ENCODE measurements at regions not wholly inside any gene's neighbourhood (a gene's known extent, or its start where the extent isn't known, plus 50 kb on each side); places are given as distances from the start of the nearest gene placed in this dataset.
A peak's percentile ranks its signal among the peaks of the same experiment; 100 is the strongest.
"Not testable (repeated sequence)": the region's sequence is repeated elsewhere in the genome, so short reads cannot be mapped to it uniquely, and the experiment has no call there.

GRCh38 chr2:16760426-16760825, 94.8 kb upstream of the CYRIA start:
- DNase-seq (no peak), ATAC-seq (ENCODE audit: low FRiP score) (no peak)
- Histone ChIP-seq H3K4me3 (ENCODE audit: low read length in 2 of 2) (no peak overlapping the region), H3K9me3 (ENCODE audit: control insufficient read depth, low read length) (no peaks in the 10 kb centered on the region), H3K36me3 (ENCODE audit: control insufficient read depth in 1 of 2, insufficient read depth in 2 of 2, low read length in 1 of 2) (no peaks in the 10 kb centered on the region), H3K27ac (ENCODE audit: low read depth in 1 of 2, low read length in 2 of 2) (no peak overlapping the region), H3K27me3 (ENCODE audit: control insufficient read depth in 1 of 2, insufficient read depth in 2 of 2, low read length in 1 of 2) (no peaks in the 10 kb centered on the region), H3K4me1 (ENCODE audit: control insufficient read depth in 1 of 2, insufficient read depth in 2 of 2, low read length in 2 of 2) (no peaks in the 10 kb centered on the region)
- WGBS, 2 donors: 57 to 59% methylated on average over 3 of the region's 3 CpGs
- intact Hi-C loops (cut with DNase I): no loop called here

GRCh38 chr2:16756831-16757644, 91.4 kb upstream of the CYRIA start:
- H3K4me3 ChIP-seq (ENCODE audit: low read length in 2 of 2): no peak overlapping the region
- no peaks in the 10 kb centered on the region for H3K9me3 ChIP-seq (ENCODE audit: control insufficient read depth, low read length)
- 30 to 31% methylated on average over 21 of the region's 21 CpGs for WGBS, 2 donors
- DNase-seq (peak; percentile 80 to 93), ATAC-seq (ENCODE audit: low FRiP score) (peak; percentile 94)
- H3K27ac ChIP-seq (ENCODE audit: low read depth in 1 of 2, low read length in 2 of 2): no peak overlapping the region
- H3K27me3 ChIP-seq (ENCODE audit: control insufficient read depth in 1 of 2, insufficient read depth in 2 of 2, low read length in 1 of 2): no peaks in the 10 kb centered on the region
- intact Hi-C loops (cut with DNase I): loop anchor here (2.0 to 10.0 kb wide), 4 partner anchors 142 to 1122 kb away; no protein-coding TSS in a partner anchor
- no peaks in the 10 kb centered on the region for H3K4me1 ChIP-seq (ENCODE audit: control insufficient read depth in 1 of 2, insufficient read depth in 2 of 2, low read length in 2 of 2)
- H3K36me3 ChIP-seq (ENCODE audit: control insufficient read depth in 1 of 2, insufficient read depth in 2 of 2, low read length in 1 of 2): no peaks in the 10 kb centered on the region

DNA sequence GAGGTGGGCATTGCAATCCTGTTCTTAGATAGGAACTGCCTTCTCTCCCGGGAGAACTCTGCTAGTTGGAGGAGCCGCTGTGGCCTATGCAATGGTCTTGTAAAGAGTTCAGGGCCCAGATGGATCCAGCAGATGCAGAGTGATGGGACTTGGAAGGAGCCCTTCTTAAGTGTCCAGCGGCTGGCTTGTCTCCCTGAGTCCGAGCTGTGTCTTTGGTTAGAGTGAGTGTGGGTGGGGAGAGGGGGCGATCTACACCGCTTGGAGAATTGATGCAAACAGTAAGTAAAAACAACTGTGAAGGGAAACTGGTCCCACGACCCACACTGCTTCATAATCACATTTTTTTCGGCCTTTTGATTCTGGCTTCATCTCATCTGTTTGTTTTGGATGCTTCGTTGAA, 89.8 kb upstream of the CYRIA start:
- no peaks in the 10 kb centered on the region for H3K27me3 ChIP-seq (ENCODE audit: control insufficient read depth in 1 of 2, insufficient read depth in 2 of 2, low read length in 1 of 2)
- H3K4me1 ChIP-seq (ENCODE audit: control insufficient read depth in 1 of 2, insufficient read depth in 2 of 2, low read length in 2 of 2): no peaks in the 10 kb centered on the region
- no peak overlapping the region for H3K27ac ChIP-seq (ENCODE audit: low read depth in 1 of 2, low read length in 2 of 2)
- H3K36me3 ChIP-seq (ENCODE audit: control insufficient read depth in 1 of 2, insufficient read depth in 2 of 2, low read length in 1 of 2): no peaks in the 10 kb centered on the region
- no peak overlapping the region for H3K4me3 ChIP-seq (ENCODE audit: low read length in 2 of 2)
- H3K9me3 ChIP-seq (ENCODE audit: control insufficient read depth, low read length): no peaks in the 10 kb centered on the region
- 78 to 81% methylated on average over 9 of the region's 9 CpGs for WGBS, 2 donors
- intact Hi-C loops (cut with DNase I): loop anchor here (5.0 to 10.0 kb wide), 2 partner anchors 203 to 1121 kb away; no protein-coding TSS in a partner anchor
- DNase-seq (no peak), ATAC-seq (ENCODE audit: low FRiP score) (peak; percentile 39)

GRCh38 chr2:16753025-16753424, 87.4 kb upstream of the CYRIA start:
- not testable (repeated sequence) for H3K27ac ChIP-seq (ENCODE audit: low read depth in 1 of 2, low read length in 2 of 2); DNase-seq; H3K4me3 ChIP-seq (ENCODE audit: low read length in 2 of 2); H3K36me3 ChIP-seq (ENCODE audit: control insufficient read depth in 1 of 2, insufficient read depth in 2 of 2, low read length in 1 of 2); ATAC-seq (ENCODE audit: low FRiP score); H3K4me1 ChIP-seq (ENCODE audit: control insufficient read depth in 1 of 2, insufficient read depth in 2 of 2, low read length in 2 of 2); H3K27me3 ChIP-seq (ENCODE audit: control insufficient read depth in 1 of 2, insufficient read depth in 2 of 2, low read length in 1 of 2); H3K9me3 ChIP-seq (ENCODE audit: control insufficient read depth, low read length)
- WGBS, 2 donors: 92 to 100% methylated on average over 1 of the region's 1 CpG
- intact Hi-C loops (cut with DNase I): loop anchor here in 1 of 2 donors (10.0 kb wide), 1 partner anchor 1118 kb away; no protein-coding TSS in a partner anchor

DNA sequence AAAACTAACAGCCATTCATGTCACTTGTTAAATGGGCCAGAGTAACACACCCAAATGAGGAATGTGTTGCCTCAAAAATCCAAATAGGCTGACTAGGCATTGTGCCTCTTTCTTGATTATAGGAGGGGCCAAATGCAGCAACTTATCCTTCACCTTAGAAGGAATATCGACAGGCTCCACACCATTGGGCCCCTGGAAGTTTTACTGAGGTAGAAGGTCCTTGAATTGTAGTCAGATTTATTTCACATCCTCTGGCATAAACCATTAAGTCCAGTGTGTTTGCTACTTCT, 85.2 kb upstream of the CYRIA start:
- not testable (repeated sequence) for H3K4me3 ChIP-seq (ENCODE audit: low read length in 2 of 2); H3K27ac ChIP-seq (ENCODE audit: low read depth in 1 of 2, low read length in 2 of 2); H3K27me3 ChIP-seq (ENCODE audit: control insufficient read depth in 1 of 2, insufficient read depth in 2 of 2, low read length in 1 of 2); ATAC-seq (ENCODE audit: low FRiP score); H3K36me3 ChIP-seq (ENCODE audit: control insufficient read depth in 1 of 2, insufficient read depth in 2 of 2, low read length in 1 of 2); DNase-seq; H3K9me3 ChIP-seq (ENCODE audit: control insufficient read depth, low read length); H3K4me1 ChIP-seq (ENCODE audit: control insufficient read depth in 1 of 2, insufficient read depth in 2 of 2, low read length in 2 of 2)
- intact Hi-C loops (cut with DNase I): loop anchor here in 1 of 2 donors (10.0 kb wide), 1 partner anchor 1116 kb away; no protein-coding TSS in a partner anchor
- 96% methylated on average over 1 of the region's 1 CpG for whole genome bisulfite sequencing, 2 donors

DNA sequence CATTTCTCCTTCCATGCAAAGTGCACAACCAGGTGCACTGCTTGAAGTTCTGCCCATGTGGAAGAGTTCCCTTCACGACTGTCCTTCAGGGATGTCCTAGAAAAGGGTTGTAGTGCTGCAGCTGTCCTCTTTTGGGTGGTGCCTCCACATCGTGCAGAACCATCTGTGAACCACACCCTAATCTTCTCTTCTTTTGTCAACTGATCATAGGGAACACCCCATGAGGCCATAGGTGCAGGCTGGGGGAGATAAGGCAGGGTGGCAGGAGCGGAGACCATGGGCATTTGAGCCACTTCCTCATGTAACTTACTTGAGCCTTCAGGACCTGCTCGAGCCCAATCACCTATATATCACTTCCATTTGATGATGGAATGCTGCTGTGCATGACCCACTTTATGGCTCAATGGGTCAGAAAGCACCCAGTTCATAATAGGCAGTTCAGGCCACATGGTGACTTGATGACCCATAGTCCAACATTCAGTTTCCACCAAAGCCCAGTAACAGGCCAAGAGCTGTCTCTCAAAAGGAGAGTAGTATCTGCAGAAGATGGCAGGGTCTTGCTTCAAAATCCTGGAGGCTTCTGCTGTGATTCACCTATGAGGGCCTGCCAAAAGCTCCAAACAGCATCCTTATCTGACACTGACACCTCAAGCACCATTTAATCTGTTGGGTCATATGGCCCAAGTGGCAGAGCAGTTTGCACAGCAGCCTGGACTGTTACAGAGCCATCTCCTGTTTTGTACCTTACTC, 84.7 kb upstream of the CYRIA start:
- no peaks in the 10 kb centered on the region for H3K4me1 ChIP-seq (ENCODE audit: control insufficient read depth in 1 of 2, insufficient read depth in 2 of 2, low read length in 2 of 2)
- ATAC-seq (ENCODE audit: low FRiP score) (no peak), DNase-seq (no peak)
- no peak overlapping the region for H3K27ac ChIP-seq (ENCODE audit: low read depth in 1 of 2, low read length in 2 of 2)
- intact Hi-C loops (cut with DNase I): loop anchor here in 1 of 2 donors (10.0 kb wide), 1 partner anchor 1116 kb away; no protein-coding TSS in a partner anchor
- no peaks in the 10 kb centered on the region for H3K9me3 ChIP-seq (ENCODE audit: control insufficient read depth, low read length)
- H3K36me3 ChIP-seq (ENCODE audit: control insufficient read depth in 1 of 2, insufficient read depth in 2 of 2, low read length in 1 of 2): no peaks in the 10 kb centered on the region
- 89 to 94% methylated on average over 4 of the region's 4 CpGs for WGBS, 2 donors
- no peak overlapping the region for H3K4me3 ChIP-seq (ENCODE audit: low read length in 2 of 2)
- no peaks in the 10 kb centered on the region for H3K27me3 ChIP-seq (ENCODE audit: control insufficient read depth in 1 of 2, insufficient read depth in 2 of 2, low read length in 1 of 2)

GRCh38 chr2:16748511-16749266, 83.1 kb upstream of the CYRIA start:
- H3K4me3 ChIP-seq (ENCODE audit: low read length in 2 of 2); H3K4me1 ChIP-seq (ENCODE audit: control insufficient read depth in 1 of 2, insufficient read depth in 2 of 2, low read length in 2 of 2); H3K36me3 ChIP-seq (ENCODE audit: control insufficient read depth in 1 of 2, insufficient read depth in 2 of 2, low read length in 1 of 2); H3K9me3 ChIP-seq (ENCODE audit: control insufficient read depth, low read length); ATAC-seq (ENCODE audit: low FRiP score); DNase-seq; H3K27ac ChIP-seq (ENCODE audit: low read depth in 1 of 2, low read length in 2 of 2); intact Hi-C loops (cut with DNase I); H3K27me3 ChIP-seq (ENCODE audit: control insufficient read depth in 1 of 2, insufficient read depth in 2 of 2, low read length in 1 of 2): not testable (repeated sequence)
- WGBS, 2 donors: 88 to 91% methylated on average over 1 of the region's 1 CpG

DNA sequence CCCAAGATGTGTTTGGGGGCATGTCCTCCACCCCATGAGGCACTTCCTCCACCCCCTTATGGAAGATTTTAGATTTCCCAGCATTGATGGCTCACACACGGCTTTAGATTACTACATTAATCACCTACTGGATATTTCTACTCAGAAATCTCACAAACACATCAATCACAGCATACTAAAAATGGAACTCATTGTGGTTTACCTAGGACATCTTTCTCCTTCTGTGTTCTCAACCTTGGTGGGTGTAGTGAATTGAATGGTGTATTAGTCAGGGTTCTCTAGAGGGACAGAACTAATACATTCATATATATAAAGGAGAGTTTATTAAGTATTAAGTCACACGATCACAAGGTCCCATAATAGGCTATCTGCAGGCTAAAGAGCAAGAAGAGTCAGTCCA, 82.1 kb upstream of the CYRIA start:
- intact Hi-C loops (cut with DNase I): no loop called here
- Histone ChIP-seq H3K36me3 (ENCODE audit: control insufficient read depth in 1 of 2, insufficient read depth in 2 of 2, low read length in 1 of 2) (no peaks in the 10 kb centered on the region), H3K9me3 (ENCODE audit: control insufficient read depth, low read length) (no peaks in the 10 kb centered on the region), H3K27ac (ENCODE audit: low read depth in 1 of 2, low read length in 2 of 2) (no peak overlapping the region), H3K4me1 (ENCODE audit: control insufficient read depth in 1 of 2, insufficient read depth in 2 of 2, low read length in 2 of 2) (no peaks in the 10 kb centered on the region), H3K4me3 (ENCODE audit: low read length in 2 of 2) (no peak overlapping the region), H3K27me3 (ENCODE audit: control insufficient read depth in 1 of 2, insufficient read depth in 2 of 2, low read length in 1 of 2) (no peaks in the 10 kb centered on the region)
- DNase-seq: no peak
- ATAC-seq (ENCODE audit: low FRiP score): no peak
- 90 to 98% methylated on average over 2 of the region's 2 CpGs for WGBS, 2 donors

All from aorta (tissue), 5 donors.